GM19193 (cell line): ENCODE measurements at regions not wholly inside any gene's neighbourhood (a gene's known extent, or its start where the extent isn't known, plus 50 kb on each side); places are given as distances from the start of the nearest gene placed in this dataset.

Experiments
- POLR2A ChIP-seq: IDR thresholded peaks from 4 replicates; pipeline ENCODE4 v1.6.1; 2011; ENCODE audit not compliant: insufficient read depth, insufficient read length; ENCODE audit errors: extremely low read depth

DNA sequence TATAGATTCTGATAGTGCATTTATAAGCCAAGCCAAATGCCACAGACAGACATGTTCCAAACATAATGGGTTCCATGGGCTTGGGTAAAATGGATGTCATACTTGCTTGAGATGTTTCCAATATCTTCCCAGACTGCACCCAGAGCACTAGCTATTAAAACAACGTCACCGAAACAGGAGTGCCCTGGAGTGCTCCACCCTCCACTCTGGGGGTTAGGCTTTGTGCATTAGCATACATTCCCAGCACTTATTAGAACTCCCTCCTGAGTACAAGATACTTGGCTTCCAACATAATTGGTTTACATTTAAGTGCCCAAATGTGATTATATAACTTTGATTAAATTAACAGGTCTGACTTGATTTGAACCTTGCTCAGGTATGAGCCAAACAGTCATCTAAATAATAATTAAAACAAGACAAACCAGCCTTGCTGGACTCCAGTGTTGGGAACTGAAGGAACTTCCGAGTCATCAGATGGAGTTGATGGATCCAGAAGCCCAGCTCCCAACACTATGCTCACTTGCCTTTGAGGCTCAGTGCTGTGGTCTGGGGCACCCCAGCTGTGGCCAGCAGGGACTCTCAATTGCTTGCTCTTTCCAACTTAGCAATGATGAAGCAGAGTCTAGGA is 60.5 kb upstream of the LGALSL start:
- TF ChIP-seq POLR2A = no peak

DNA sequence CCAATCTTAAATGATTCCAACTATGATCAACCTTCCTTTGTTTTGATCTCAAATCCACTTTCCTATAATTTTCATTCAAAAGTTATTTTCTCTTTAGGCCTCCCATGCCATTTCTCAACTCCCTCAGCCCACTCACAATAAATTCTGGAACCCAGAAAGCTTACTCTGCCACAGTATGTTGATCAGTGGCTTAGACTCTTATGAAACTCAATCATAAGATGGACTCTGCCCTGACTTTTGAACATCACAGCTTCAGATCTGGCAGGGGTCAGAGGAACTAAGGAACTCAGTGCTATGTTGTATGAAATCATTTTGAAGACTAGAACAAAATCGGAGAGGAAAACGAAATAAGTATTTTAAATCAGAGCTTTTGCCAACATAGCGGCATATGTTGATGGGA is 59.8 kb upstream of the LGALSL start:
- no peak for TF ChIP-seq POLR2A

DNA sequence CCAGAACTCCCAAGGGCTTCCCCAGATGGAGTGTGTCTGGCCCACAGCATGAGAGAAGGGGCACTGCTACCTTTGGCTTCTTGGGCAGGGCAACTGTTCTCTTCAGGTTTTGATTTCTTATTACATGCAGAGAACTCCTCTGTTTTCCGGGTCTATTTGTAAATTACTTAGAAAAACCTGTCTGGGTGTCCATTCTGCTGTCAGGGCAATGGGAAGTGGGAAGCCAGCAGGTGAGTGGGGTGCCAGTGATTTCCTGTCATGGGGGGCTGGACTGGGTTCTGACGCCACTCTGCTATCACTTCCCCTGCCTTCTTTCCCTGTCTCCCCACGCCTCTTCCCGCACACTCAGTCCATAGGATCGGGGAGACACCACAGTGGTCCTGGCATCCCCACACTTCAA is 58.0 kb upstream of the LGALSL start:
- no peak for TF ChIP-seq POLR2A

DNA sequence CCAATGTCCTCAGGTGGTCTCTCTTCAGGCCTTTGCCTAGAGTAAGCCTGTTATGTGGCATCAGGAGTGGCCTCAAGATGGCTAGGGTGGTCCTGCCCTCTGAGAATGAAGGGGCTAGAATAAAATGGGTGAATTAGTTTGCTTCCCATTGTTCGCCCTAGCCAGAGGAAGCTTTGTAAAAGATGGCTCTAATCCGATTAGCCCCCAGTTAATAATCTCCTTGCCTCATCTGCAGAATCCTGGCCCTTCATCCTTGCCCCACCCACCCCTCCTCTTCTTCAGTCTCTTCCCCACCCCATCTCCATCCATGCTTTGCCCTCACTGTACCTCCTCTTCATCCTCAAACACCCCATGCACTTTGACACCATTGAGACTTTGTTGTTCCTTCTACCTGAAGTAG is 57.4 kb upstream of the LGALSL start:
- no peak for TF ChIP-seq POLR2A

DNA sequence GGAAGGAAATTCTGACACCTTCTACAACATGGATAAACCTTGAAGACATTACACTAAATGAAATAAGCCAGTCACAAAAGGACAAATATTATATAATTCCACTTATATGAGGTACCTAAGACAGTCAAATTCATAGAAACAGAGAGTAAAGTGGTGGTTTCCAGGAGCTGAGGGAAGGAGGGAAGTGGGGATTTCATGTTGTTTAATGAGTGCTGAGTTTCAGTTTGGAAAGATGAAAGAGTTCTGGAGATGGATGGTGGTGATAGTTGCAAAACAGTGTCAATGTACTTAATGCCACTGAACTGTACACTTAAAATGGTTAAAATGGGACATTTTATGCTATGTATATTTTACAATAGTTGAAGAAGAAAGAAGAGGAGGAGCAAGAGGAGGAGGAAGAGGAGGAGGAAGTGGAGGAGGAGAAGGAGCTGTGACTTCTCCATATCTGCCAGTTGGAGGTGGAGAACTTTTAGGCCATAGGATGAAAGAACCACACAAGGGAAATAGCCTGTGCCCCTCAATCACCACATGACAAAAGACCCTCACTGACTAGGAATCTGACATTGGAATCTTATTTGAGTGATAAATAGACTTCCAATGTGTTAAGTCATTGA is 55.3 kb upstream of the LGALSL start:
- TF ChIP-seq POLR2A = no peak

DNA sequence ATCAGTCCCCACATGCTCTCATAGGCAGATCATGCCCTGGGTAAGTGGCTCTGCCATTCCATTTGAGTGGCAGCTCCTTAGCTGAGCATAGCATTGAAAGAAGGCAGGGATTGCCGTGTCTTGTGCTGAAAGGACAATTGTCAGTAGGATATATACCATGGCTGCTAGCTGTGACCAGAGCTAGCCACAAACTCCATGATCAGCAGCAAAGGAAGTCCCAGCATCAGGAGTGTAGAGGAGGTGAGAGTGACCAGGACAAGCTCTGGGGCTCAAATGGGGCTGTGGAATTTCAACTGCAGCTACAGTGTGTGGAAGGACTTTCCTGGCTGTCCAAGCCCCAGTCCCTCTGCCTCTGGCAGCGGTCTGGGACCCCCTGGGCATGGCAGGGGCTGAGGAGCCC is 54.4 kb upstream of the LGALSL start:
- no peak for TF ChIP-seq POLR2A

DNA sequence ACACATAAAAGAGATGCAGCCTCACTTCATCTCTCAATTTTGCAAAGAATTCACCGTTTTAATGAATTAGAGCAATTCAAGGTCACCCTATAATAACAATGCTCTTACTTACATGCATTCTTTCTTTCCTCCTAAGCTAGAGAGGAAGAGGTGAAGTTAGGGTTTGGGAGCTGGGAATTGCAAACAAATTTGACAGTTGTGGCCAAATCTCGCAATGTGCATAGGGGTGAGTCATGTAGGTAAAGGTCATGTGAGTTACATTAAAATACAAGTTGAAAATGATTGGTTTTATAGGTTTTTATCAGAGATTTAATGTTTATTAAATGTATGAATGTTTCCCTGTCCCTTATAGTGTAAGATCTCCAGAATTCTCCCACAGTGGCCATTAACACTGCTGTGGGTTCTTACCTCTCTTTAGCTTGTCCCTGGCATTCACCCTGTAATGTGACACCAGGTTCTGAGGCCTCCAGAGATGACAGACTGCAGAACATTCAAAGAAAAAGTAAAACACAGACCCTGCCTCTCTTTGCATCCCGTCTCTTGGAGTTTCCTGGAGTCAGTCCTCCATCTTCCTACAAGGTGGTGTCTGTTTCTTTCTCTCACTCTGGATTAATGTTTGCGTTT is 53.7 kb upstream of the LGALSL start:
- TF ChIP-seq POLR2A = no peak

DNA sequence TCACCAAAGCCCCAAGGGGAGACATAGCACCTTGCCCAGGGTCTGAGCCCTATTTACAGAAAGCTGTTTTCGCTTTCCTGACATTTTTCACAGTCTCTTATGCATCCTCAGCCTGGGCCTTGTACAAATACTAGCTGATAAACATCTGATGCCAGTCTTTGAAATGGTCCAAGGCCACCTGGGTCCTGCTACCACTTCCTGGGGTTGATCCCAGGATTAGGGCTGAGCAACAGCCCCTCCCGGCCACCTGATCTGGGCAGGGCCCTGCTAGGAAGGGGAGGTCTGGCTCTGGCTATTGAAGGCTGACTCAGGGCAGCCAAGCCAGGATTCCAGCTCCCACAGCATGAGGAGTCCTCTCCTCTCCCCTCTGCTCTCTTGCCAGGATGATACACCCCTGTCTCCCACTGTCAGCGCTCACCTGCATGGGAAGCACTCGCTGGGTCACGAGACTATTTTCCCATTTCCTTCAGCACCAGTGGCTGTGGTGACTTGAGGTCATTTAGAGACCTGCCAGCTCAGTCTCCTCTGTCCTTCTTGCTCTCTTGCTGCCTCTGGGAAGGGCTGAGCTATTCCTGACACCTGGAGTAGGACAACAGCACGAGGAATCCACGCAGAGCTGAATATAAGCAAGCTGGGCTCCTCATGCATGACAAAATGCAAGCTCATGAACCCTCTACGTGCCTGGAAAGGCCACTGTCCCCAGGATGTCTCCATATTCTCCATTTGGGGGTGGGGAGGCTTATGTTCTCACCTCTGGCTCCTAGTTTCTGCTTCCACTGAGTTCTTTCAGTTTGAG is 53.0 kb upstream of the LGALSL start:
- TF ChIP-seq POLR2A = no peak

DNA sequence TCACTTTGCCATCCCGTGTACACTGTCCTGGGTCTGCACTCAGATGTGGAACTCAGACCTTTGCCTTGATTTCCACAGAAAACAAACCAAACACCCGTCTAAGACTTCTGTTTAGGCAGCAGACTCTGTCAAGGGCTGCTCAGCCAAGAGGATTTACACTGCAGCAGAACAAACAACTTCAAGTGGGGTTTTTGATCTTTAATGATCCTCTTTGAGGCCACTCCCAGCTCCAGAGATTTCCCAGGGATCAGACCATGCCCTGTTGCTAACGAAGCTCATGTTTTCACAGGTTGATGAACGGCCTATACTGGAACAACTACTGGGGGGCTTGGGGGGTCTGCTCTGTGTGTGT is 52.5 kb upstream of the LGALSL start:
- no peak for TF ChIP-seq POLR2A

DNA sequence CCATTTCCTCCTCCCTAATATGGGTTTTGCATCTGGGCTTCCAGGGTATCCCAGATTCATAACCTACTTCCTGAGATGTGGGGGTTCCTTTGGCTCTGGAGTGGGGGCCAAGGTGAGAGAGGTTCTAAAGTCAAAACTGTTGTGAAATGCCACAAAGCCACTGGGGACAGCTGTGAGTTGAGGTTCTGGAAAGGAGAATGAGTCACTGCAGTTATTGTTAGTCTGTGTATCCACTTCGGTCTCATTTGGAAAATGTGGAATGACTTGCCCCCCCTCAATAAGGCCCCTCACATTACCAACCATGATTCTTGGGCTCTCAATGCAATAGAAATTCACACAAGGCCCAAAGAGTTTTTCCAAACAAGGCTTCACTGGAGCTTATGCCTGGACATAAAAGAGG is 51.1 kb upstream of the LGALSL start:
- TF ChIP-seq POLR2A = no peak

DNA sequence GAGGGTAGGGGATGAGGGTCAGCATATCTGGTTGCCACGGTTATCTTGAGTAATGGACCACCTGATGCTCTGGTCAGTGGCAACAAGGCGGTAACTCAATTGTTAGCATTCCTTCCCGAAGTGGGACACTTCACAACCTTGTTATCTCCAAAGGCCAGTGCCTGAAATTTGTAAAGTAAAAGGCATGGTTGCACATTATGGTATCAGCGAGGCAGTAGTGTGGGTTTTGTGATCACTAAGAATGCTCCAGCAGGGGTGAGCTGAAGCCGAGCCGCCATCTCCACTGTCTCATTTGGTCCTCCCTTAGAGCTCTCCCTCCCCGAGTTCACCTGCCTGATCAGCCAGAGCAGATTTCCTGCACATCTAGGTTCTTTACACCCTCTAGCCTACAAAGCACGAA is 50.5 kb upstream of the LGALSL start:
- TF ChIP-seq POLR2A = no peak

DNA sequence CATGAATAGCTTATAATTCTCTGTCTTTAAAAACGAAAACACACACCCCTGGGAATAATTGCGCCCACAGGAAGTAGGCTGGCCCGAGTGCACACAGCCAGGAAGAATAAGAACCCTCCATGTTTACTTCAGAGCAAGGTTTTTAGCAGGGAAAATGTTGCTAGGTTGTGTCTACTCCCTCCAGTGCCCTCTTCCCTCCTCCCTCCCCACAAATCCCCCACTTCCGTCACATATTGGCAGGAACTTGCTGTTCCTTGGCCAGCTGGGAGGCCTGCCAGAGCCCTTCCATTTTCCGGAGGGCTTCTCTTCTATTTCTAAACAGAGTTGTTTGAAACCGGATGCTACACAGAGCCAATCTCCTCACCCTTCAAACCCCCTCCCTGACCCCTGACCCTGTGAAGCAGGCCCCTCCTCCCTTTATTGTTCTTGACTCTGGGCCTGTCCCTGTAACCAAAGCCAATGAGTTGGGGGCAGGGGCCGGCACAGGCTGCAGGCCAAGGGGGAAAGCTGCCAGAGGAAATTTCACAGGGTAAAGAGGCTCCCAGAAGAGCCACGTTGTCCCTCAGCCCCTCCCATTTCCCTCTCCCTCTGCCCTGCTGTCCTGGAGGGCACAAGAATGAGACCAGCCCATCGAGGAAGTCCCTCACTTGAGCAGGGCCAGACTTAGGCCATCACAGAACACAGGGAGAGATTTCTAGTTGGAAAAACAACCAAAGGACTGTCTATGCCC is 49.8 kb upstream of the LGALSL start:
- TF ChIP-seq POLR2A = no peak
